ENCODE measurements at regions not wholly inside any gene's neighbourhood (a gene's known extent, or its start where the extent isn't known, plus 50 kb on each side); places are given as distances from the start of the nearest gene placed in this dataset.

- Mint-ChIP-seq H3K4me1 (peaks cover 44% of the 10 kb centered on the region), H3K27me3 (no peaks in the 10 kb centered on the region), H3K4me3 (no peak overlapping the region), H3K27ac (no peak overlapping the region), H3K9me3 (ENCODE audit: low read depth) (no peaks in the 10 kb centered on the region), H3K36me3 (ENCODE audit: low read depth) (peaks cover 5% of the 10 kb centered on the region)
- ATAC-seq (no peak), DNase-seq (no peak)
- intact Hi-C loops (cut with DNase I, micrococcal nuclease): no loop called here
- ChIA-PET CTCF (interaction anchor here (0.9 kb wide), 1 partner anchor 23 kb away, joined by 3 read pairs; no protein-coding TSS in a partner anchor), POLR2A (no interaction called here)
These were observed 130.8 kb downstream of the KLF12 start for GRCh38 chr13:74003374-74003773.

GRCh38 chr13:74000876-74001275 is 133.3 kb downstream of the KLF12 start:
- H3K4me3 Mint-ChIP-seq: no peak overlapping the region

GRCh38 chr13:73998631-73999030 is 135.6 kb downstream of the KLF12 start:
- intact Hi-C loops (cut with DNase I, micrococcal nuclease): loop anchor here in 1 of 2 experiments (5.0 kb wide), 2 partner anchors 241 to 289 kb away; no protein-coding TSS in a partner anchor
- POLR2A ChIA-PET: interaction anchor here (0.9 kb wide), 1 partner anchor 13 kb away, joined by 9 read pairs; no protein-coding TSS in a partner anchor
- CTCF ChIA-PET: interaction anchor here (0.5 to 1.7 kb wide), 6 partner anchors 13 to 1221 kb away, joined by 3 to 5 read pairs (median 3); no protein-coding TSS in a partner anchor
- peaks cover 49% of the 10 kb centered on the region for H3K4me1 Mint-ChIP-seq
- DNase-seq (no peak), ATAC-seq (peak; percentile 95)
- no peaks in the 10 kb centered on the region for H3K27me3 Mint-ChIP-seq
- H3K4me3 Mint-ChIP-seq: no peak overlapping the region
- no peaks in the 10 kb centered on the region for H3K9me3 Mint-ChIP-seq (ENCODE audit: low read depth)
- H3K36me3 Mint-ChIP-seq (ENCODE audit: low read depth): peaks cover 2% of the 10 kb centered on the region
- peak overlapping the region; percentile 55 for H3K27ac Mint-ChIP-seq

More at GRCh38 chr13:74000876-74001275, 133.3 kb downstream of the KLF12 start:
- ChIA-PET CTCF (interaction anchor here (1.7 kb wide), 1 partner anchor 24 kb away, joined by 4 read pairs; no protein-coding TSS in a partner anchor), POLR2A (no interaction called here)
- ATAC-seq (no peak), DNase-seq (no peak)
- Mint-ChIP-seq H3K4me1 (peaks cover 47% of the 10 kb centered on the region), H3K27me3 (no peaks in the 10 kb centered on the region), H3K36me3 (ENCODE audit: low read depth) (no peaks in the 10 kb centered on the region), H3K9me3 (ENCODE audit: low read depth) (no peaks in the 10 kb centered on the region), H3K27ac (no peak overlapping the region)
- intact Hi-C loops (cut with DNase I, micrococcal nuclease): no loop called here

GRCh38 chr13:73997964-73998363 is 136.2 kb downstream of the KLF12 start:
- Mint-ChIP-seq H3K36me3 (ENCODE audit: low read depth) (peaks cover 4% of the 10 kb centered on the region), H3K9me3 (ENCODE audit: low read depth) (no peaks in the 10 kb centered on the region), H3K4me3 (no peak overlapping the region), H3K4me1 (peaks cover 42% of the 10 kb centered on the region), H3K27me3 (no peaks in the 10 kb centered on the region), H3K27ac (no peak overlapping the region)
- DNase-seq: no peak
- no peak for ATAC-seq
- intact Hi-C loops (cut with DNase I, micrococcal nuclease): loop anchor here in 1 of 2 experiments (5.0 kb wide), 2 partner anchors 241 to 289 kb away; no protein-coding TSS in a partner anchor
- CTCF ChIA-PET: interaction anchor here (0.5 to 1.7 kb wide), 3 partner anchors 12 to 252 kb away, joined by 3 to 5 read pairs (median 3); no protein-coding TSS in a partner anchor
- POLR2A ChIA-PET: no interaction called here

GRCh38 chr13:73996569-73996968 is 137.6 kb downstream of the KLF12 start:
- intact Hi-C loops (cut with DNase I, micrococcal nuclease): loop anchor here in 1 of 2 experiments (5.0 kb wide), 2 partner anchors 239 to 291 kb away; no protein-coding TSS in a partner anchor
- Mint-ChIP-seq H3K9me3 (ENCODE audit: low read depth) (no peaks in the 10 kb centered on the region), H3K27me3 (no peaks in the 10 kb centered on the region), H3K27ac (no peak overlapping the region), H3K36me3 (ENCODE audit: low read depth) (peaks cover 11% of the 10 kb centered on the region), H3K4me3 (no peak overlapping the region), H3K4me1 (peaks cover 46% of the 10 kb centered on the region)
- no peak for ATAC-seq
- CTCF ChIA-PET: no interaction called here
- POLR2A ChIA-PET: no interaction called here
- no peak for DNase-seq

GRCh38 chr13:73995736-73996135 is 138.5 kb downstream of the KLF12 start:
- Mint-ChIP-seq H3K9me3 (ENCODE audit: low read depth) (no peaks in the 10 kb centered on the region), H3K4me3 (no peak overlapping the region), H3K27me3 (no peaks in the 10 kb centered on the region), H3K36me3 (ENCODE audit: low read depth) (peaks cover 11% of the 10 kb centered on the region), H3K27ac (no peak overlapping the region), H3K4me1 (peaks cover 52% of the 10 kb centered on the region)
- intact Hi-C loops (cut with DNase I, micrococcal nuclease): loop anchor here in 1 of 2 experiments (5.0 kb wide), 2 partner anchors 238 to 292 kb away; no protein-coding TSS in a partner anchor
- ChIA-PET POLR2A (no interaction called here), CTCF (no interaction called here)
- DNase-seq: no peak
- ATAC-seq: no peak

GRCh38 chr13:73993661-73994060 is 140.5 kb downstream of the KLF12 start:
- H3K9me3 Mint-ChIP-seq (ENCODE audit: low read depth): no peaks in the 10 kb centered on the region
- intact Hi-C loops (cut with DNase I, micrococcal nuclease): no loop called here
- H3K4me3 Mint-ChIP-seq: no peak overlapping the region
- DNase-seq (no peak), ATAC-seq (no peak)
- peaks cover 11% of the 10 kb centered on the region for H3K36me3 Mint-ChIP-seq (ENCODE audit: low read depth)
- no peaks in the 10 kb centered on the region for H3K27me3 Mint-ChIP-seq
- H3K4me1 Mint-ChIP-seq: peaks cover 59% of the 10 kb centered on the region
- H3K27ac Mint-ChIP-seq: no peak overlapping the region
- POLR2A ChIA-PET: no interaction called here
- CTCF ChIA-PET: interaction anchor here (1.0 kb wide), 1 partner anchor 158 kb away, joined by 3 read pairs; no protein-coding TSS in a partner anchor

- DNase-seq: no peak
These were observed 142.3 kb downstream of the KLF12 start for GRCh38 chr13:73991884-73992283.

GRCh38 chr13:73991384-73991783 is 142.8 kb downstream of the KLF12 start:
- Mint-ChIP-seq H3K4me3 (no peak overlapping the region), H3K27ac (no peak overlapping the region), H3K4me1 (peaks cover 65% of the 10 kb centered on the region), H3K27me3 (no peaks in the 10 kb centered on the region), H3K36me3 (ENCODE audit: low read depth) (peaks cover 13% of the 10 kb centered on the region), H3K9me3 (ENCODE audit: low read depth) (no peaks in the 10 kb centered on the region)
- ChIA-PET POLR2A (no interaction called here), CTCF (interaction anchor here (0.7 to 0.8 kb wide), 2 partner anchors 23 to 170 kb away, joined by 3 read pairs; no protein-coding TSS in a partner anchor)
- DNase-seq (no peak), ATAC-seq (no peak)
- intact Hi-C loops (cut with DNase I, micrococcal nuclease): no loop called here

More at GRCh38 chr13:73991884-73992283, 142.3 kb downstream of the KLF12 start:
- ChIA-PET POLR2A (interaction anchor here (0.6 kb wide), 1 partner anchor 60 kb away, joined by 5 read pairs; no protein-coding TSS in a partner anchor), CTCF (interaction anchor here (0.7 to 0.8 kb wide), 2 partner anchors 23 to 171 kb away, joined by 3 read pairs; no protein-coding TSS in a partner anchor)
- intact Hi-C loops (cut with DNase I, micrococcal nuclease): no loop called here
- no peak for ATAC-seq
- H3K4me1 Mint-ChIP-seq: peaks cover 65% of the 10 kb centered on the region
- no peaks in the 10 kb centered on the region for H3K9me3 Mint-ChIP-seq (ENCODE audit: low read depth)
- H3K4me3 Mint-ChIP-seq: no peak overlapping the region
- peaks cover 13% of the 10 kb centered on the region for H3K36me3 Mint-ChIP-seq (ENCODE audit: low read depth)
- H3K27ac Mint-ChIP-seq: no peak overlapping the region
- H3K27me3 Mint-ChIP-seq: no peaks in the 10 kb centered on the region

GRCh38 chr13:73989244-73989843 is 144.9 kb downstream of the KLF12 start:
- ATAC-seq (no peak), DNase-seq (no peak)
- POLR2A ChIA-PET: no interaction called here
- Mint-ChIP-seq H3K9me3 (ENCODE audit: low read depth) (no peaks in the 10 kb centered on the region), H3K27ac (peak overlapping the region; percentile 29), H3K36me3 (ENCODE audit: low read depth) (peaks cover 18% of the 10 kb centered on the region), H3K27me3 (no peaks in the 10 kb centered on the region), H3K4me1 (peaks cover 54% of the 10 kb centered on the region), H3K4me3 (no peak overlapping the region)
- CTCF ChIA-PET: interaction anchor here (1.0 to 1.1 kb wide), 3 partner anchors 13 to 71 kb away, joined by 3 to 5 read pairs (median 4); no protein-coding TSS in a partner anchor
- intact Hi-C loops (cut with DNase I, micrococcal nuclease): loop anchor here (5.0 kb wide), 1 partner anchor 73 kb away; no protein-coding TSS in a partner anchor

- H3K27me3 Mint-ChIP-seq: no peaks in the 10 kb centered on the region
- DNase-seq (no peak), ATAC-seq (no peak)
- H3K4me3 Mint-ChIP-seq: no peak overlapping the region
- peak overlapping the region; percentile 27 for H3K27ac Mint-ChIP-seq
- ChIA-PET CTCF (interaction anchor here (1.1 kb wide), 2 partner anchors 12 to 71 kb away, joined by 4 to 5 read pairs; no protein-coding TSS in a partner anchor), POLR2A (no interaction called here)
- intact Hi-C loops (cut with DNase I, micrococcal nuclease): loop anchor here (5.0 kb wide), 1 partner anchor 74 kb away; no protein-coding TSS in a partner anchor
- peaks cover 48% of the 10 kb centered on the region for H3K4me1 Mint-ChIP-seq
- H3K9me3 Mint-ChIP-seq (ENCODE audit: low read depth): no peaks in the 10 kb centered on the region
- peaks cover 17% of the 10 kb centered on the region for H3K36me3 Mint-ChIP-seq (ENCODE audit: low read depth)
These were observed 145.7 kb downstream of the KLF12 start for GRCh38 chr13:73988461-73988860.
